ENCODE measurements at regions not wholly inside any gene's neighbourhood (a gene's known extent, or its start where the extent isn't known, plus 50 kb on each side); places are given as distances from the start of the nearest gene placed in this dataset.

DNA sequence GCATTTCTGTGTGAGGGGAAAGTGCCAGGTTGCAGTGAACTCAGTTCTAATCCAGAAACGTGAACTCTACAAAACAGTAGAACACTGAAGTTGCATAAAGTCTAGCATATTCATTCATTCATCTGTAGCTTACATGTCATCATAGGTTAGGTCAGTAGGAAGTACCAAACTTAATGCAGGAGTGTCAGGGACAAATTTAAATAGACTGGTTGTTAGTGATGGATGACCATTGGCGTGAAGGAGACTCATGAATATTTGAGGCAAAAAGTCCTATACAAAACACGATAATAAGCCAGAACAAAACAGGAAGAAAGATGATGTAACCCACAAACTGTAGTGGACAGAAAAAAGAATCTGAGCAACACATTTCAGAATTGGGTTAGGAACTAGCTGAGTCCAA, 592.8 kb upstream of the PCDH10 start:
- no peak for TF ChIP-seq POLR2A (IDR thresholded peaks at IDR 0.05)
- TF ChIP-seq, protein P1, sequence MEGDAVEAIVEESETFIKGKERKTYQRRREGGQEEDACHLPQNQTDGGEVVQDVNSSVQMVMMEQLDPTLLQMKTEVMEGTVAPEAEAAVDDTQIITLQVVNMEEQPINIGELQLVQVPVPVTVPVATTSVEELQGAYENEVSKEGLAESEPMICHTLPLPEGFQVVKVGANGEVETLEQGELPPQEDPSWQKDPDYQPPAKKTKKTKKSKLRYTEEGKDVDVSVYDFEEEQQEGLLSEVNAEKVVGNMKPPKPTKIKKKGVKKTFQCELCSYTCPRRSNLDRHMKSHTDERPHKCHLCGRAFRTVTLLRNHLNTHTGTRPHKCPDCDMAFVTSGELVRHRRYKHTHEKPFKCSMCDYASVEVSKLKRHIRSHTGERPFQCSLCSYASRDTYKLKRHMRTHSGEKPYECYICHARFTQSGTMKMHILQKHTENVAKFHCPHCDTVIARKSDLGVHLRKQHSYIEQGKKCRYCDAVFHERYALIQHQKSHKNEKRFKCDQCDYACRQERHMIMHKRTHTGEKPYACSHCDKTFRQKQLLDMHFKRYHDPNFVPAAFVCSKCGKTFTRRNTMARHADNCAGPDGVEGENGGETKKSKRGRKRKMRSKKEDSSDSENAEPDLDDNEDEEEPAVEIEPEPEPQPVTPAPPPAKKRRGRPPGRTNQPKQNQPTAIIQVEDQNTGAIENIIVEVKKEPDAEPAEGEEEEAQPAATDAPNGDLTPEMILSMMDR (IDR thresholded peaks at IDR 0.05), result no peak

All from Peyer's patch (tissue), 4 donors.